ENCODE measurements at regions not wholly inside any gene's neighbourhood (a gene's known extent, or its start where the extent isn't known, plus 50 kb on each side); places are given as distances from the start of the nearest gene placed in this dataset.

- no peak for TF ChIP-seq CTCF (IDR thresholded peaks at IDR 0.05; ENCODE audit: control insufficient read depth, insufficient read depth, low read depth, low read length, missing control alignments)
- DNase-seq (ENCODE audit: low read depth) = no peak
- no peak overlapping the region for H3K4me3 ChIP-seq (ENCODE audit: control insufficient read depth, low read depth, low read length)
These were observed 187.3 kb upstream of the B3GAT1 start for GRCh38 chr11:134599299-134599771.

GRCh38 chr11:134598368-134598767 lies 186.3 kb upstream of the B3GAT1 start:
- H3K4me3 ChIP-seq (ENCODE audit: control insufficient read depth, low read depth, low read length) = no peak overlapping the region
- DNase-seq (ENCODE audit: low read depth) = no peak
- TF ChIP-seq CTCF (IDR thresholded peaks at IDR 0.05; ENCODE audit: control insufficient read depth, insufficient read depth, low read depth, low read length, missing control alignments) = no peak

- no peak for DNase-seq (ENCODE audit: low read depth)
- TF ChIP-seq CTCF (IDR thresholded peaks at IDR 0.05; ENCODE audit: control insufficient read depth, insufficient read depth, low read depth, low read length, missing control alignments) = no peak
- H3K4me3 ChIP-seq (ENCODE audit: control insufficient read depth, low read depth, low read length) = no peak overlapping the region
These were observed 185.4 kb upstream of the B3GAT1 start for GRCh38 chr11:134597452-134597851.

GRCh38 chr11:134596404-134596803 lies 184.4 kb upstream of the B3GAT1 start:
- H3K4me3 ChIP-seq (ENCODE audit: control insufficient read depth, low read depth, low read length) = no peak overlapping the region
- no peak for TF ChIP-seq CTCF (IDR thresholded peaks at IDR 0.05; ENCODE audit: control insufficient read depth, insufficient read depth, low read depth, low read length, missing control alignments)

GRCh38 chr11:134592391-134592990 lies 180.4 kb upstream of the B3GAT1 start:
- no peak for TF ChIP-seq CTCF (IDR thresholded peaks at IDR 0.05; ENCODE audit: control insufficient read depth, insufficient read depth, low read depth, low read length, missing control alignments)
- DNase-seq (ENCODE audit: low read depth) = no peak
- H3K4me3 ChIP-seq (ENCODE audit: control insufficient read depth, low read depth, low read length) = no peak overlapping the region

More at GRCh38 chr11:134596404-134596803, 184.4 kb upstream of the B3GAT1 start:
- DNase-seq (ENCODE audit: low read depth) = no peak

GRCh38 chr11:134591338-134591737 lies 179.3 kb upstream of the B3GAT1 start:
- no peak for TF ChIP-seq CTCF (IDR thresholded peaks at IDR 0.05; ENCODE audit: control insufficient read depth, insufficient read depth, low read depth, low read length, missing control alignments)
- H3K4me3 ChIP-seq (ENCODE audit: control insufficient read depth, low read depth, low read length) = no peak overlapping the region

More at GRCh38 chr11:134591338-134591737, 179.3 kb upstream of the B3GAT1 start:
- DNase-seq (ENCODE audit: low read depth) = no peak

All from AG09309 (cell line).